Heart left ventricle (tissue), 16 donors: ENCODE measurements at regions not wholly inside any gene's neighbourhood (a gene's known extent, or its start where the extent isn't known, plus 50 kb on each side); places are given as distances from the start of the nearest gene placed in this dataset.

Source experiments
- ATAC-seq, 4 donors: fragments of 200-7000 bp; cut with Tn5 transposase; one replicate each; pipeline ENCODE4 v1.9.1; 2020 to 2022; ENCODE audit warnings: moderate library complexity in 4 of 4, mild to moderate bottlenecking in 3 of 4, moderate number of reproducible peaks in 1 of 4
- DNase-seq, 5 donors: peaks; one replicate each; pipeline ENCODE4 v3.0.0-alpha.2; 2020
- H3K27ac ChIP-seq, 12 donors: fragments of 200-600 bp; sonication (generic) in 4 of 12; one replicate each; pipeline versions ENCODE4 v1.5.0 to v1.8.0; 2016 to 2022; ENCODE audit warnings: mild to moderate bottlenecking in 2 of 12
- H3K27me3 ChIP-seq, 9 donors: fragments of 200-600 bp; sonication (generic) in 2 of 9; one replicate each; pipeline versions ENCODE4 v1.5.1 to v1.8.0; 2016 to 2022; ENCODE audit warnings: mild to moderate bottlenecking in 3 of 9
- H3K36me3 ChIP-seq, 9 donors: fragments of 200-600 bp; sonication (generic) in 2 of 9; one replicate each; pipeline versions ENCODE4 v1.5.0 to v1.8.0; 2018 to 2022; ENCODE audit warnings: mild to moderate bottlenecking in 2 of 9
- H3K4me1 ChIP-seq, 12 donors: fragments of 200-600 bp; sonication (generic) in 4 of 12; one replicate each; pipeline versions ENCODE4 v1.5.0 to v1.8.0; 2016 to 2022; ENCODE audit warnings: mild to moderate bottlenecking in 3 of 12
- H3K4me3 ChIP-seq, 12 donors: fragments of 200-600 bp; sonication (generic) in 4 of 12; one replicate each; pipeline versions ENCODE4 v1.5.0 to v1.8.0; 2017 to 2022; ENCODE audit warnings: mild to moderate bottlenecking in 9 of 12, moderate library complexity in 4 of 12
- H3K9me3 ChIP-seq, 12 donors: fragments of 200-600 bp; sonication (generic) in 4 of 12; one replicate each; pipeline versions ENCODE4 v1.5.0 to v1.8.0; 2016 to 2022; ENCODE audit warnings: mild to moderate bottlenecking in 1 of 12
- POLR2A ChIP-seq, 2 donors: fragments of 450-650 bp; IDR thresholded peaks; one replicate each; pipeline ENCODE4 v1.6.1; 2017; ENCODE audit warnings: antibody characterized with exemption in 2 of 2, mild to moderate bottlenecking in 2 of 2, moderate library complexity in 2 of 2
- WGBS, 4 donors: extraction: QIAGEN DNeasy Blood & Tissue Kit in 2 of 4; methylation state at CpG; one replicate each; pipeline versions ENCODE4 v1.1.5 to v1.1.7; 2013 to 2018; 5-methylcytosine and 5-hydroxymethylcytosine counted together
- intact Hi-C, 10 donors: fragments of 100-400 bp; cut with DNase I; formaldehyde crosslinking; loops; one replicate each; pipeline versions ENCODE4 v1.11.1 to v1.14.2; 2022
- TF ChIP-seq, protein P1 (sequence below), 12 donors: fragments of 200-600 bp; sonication (generic) in 4 of 12; IDR thresholded peaks; one replicate each; pipeline versions ENCODE4 v1.5.0 to v1.8.0; 2018 to 2022; ENCODE audit warnings: antibody characterized with exemption in 12 of 12, mild to moderate bottlenecking in 5 of 12
- donor health status: ischemic (EF 13 %, LVEDD 7.1; RV severe dilation, severe dysfunction).
- donor health status: healthy with polysubstance abuse.
- donor health status: DM: no; HTN: yes; CAD: no.
- donor health status: DM: no; HTN: no; CAD: no.
- donor health status: ischemic (EF 25% LVEDD 6.9; RV normal size, moderate dysfunction).
- donor health status: ischemic (EF 25% LVEDD 5.7; RV mildly dilated, moderate dysfunction).
- donor health status: healthy.
- donor health status: DM: yes; HTN: yes; CAD: no.
- donor health status: ischemic (EF 35%, LVEDD 5.7; RV mildly dilated, moderate dysfunction).
- donor health status: nonischemic (EF 11% LVEDD 7.7; RV severe dilation, severe dysfunction).
- donor health status: DM: yes; HTN: yes; CAD: no.
- donor health status: PGD.
- donor health status: ischemic (EF 29% LVEDD 5.4; RV normal size, mild dysfunction).
- donor health status: nonischemic (EF 23%, LVEDD 6.1; RV moderate dilation, normal function).

DNA sequence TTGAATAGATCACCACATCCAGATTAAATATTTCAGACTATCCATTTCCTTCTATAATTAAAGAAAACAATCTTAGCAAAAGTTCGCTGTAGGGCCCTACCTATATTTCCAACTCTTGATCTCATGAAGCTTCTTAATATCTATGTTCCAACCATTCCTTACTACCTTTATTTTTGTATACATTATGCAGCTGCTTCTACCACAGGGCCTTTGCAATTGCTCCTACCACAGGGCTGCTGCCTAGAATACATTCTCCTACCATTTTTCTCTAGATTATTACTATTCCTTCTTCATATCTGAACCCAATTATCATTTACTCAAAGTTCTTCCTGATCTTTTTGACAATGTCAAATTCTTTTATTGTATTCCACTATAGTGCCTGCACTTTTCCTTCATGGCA, 516.6 kb downstream of the RFPL4B start:
- DNase-seq: no peak
- no peak for ATAC-seq
- TF ChIP-seq, protein P1, sequence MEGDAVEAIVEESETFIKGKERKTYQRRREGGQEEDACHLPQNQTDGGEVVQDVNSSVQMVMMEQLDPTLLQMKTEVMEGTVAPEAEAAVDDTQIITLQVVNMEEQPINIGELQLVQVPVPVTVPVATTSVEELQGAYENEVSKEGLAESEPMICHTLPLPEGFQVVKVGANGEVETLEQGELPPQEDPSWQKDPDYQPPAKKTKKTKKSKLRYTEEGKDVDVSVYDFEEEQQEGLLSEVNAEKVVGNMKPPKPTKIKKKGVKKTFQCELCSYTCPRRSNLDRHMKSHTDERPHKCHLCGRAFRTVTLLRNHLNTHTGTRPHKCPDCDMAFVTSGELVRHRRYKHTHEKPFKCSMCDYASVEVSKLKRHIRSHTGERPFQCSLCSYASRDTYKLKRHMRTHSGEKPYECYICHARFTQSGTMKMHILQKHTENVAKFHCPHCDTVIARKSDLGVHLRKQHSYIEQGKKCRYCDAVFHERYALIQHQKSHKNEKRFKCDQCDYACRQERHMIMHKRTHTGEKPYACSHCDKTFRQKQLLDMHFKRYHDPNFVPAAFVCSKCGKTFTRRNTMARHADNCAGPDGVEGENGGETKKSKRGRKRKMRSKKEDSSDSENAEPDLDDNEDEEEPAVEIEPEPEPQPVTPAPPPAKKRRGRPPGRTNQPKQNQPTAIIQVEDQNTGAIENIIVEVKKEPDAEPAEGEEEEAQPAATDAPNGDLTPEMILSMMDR (IDR thresholded peaks at IDR 0.05): no peak
- no peak for TF ChIP-seq POLR2A (IDR thresholded peaks at IDR 0.05)
- no peak overlapping the region for H3K27ac ChIP-seq
- intact Hi-C loops: no loop called here
- H3K36me3 ChIP-seq: no peaks in the 10 kb centered on the region
- H3K27me3 ChIP-seq: no peaks in the 10 kb centered on the region
- peaks cover 0 to 7% (median 0%) of the 10 kb centered on the region in 12 donors for H3K9me3 ChIP-seq
- no peaks in the 10 kb centered on the region for H3K4me1 ChIP-seq
- H3K4me3 ChIP-seq: no peak overlapping the region
- WGBS, 4 donors: 38 to 98% (median 95%) methylated on average over 1 of the region's 1 CpG

- no peaks in the 10 kb centered on the region for H3K36me3 ChIP-seq
- peaks cover 0 to 21% (median 0%) of the 10 kb centered on the region in 12 donors for H3K9me3 ChIP-seq
- 44 to 96% (median 87%) methylated on average over 2 of the region's 2 CpGs for WGBS, 4 donors
- H3K27ac ChIP-seq: no peak overlapping the region
- ATAC-seq: no peak
- DNase-seq: no peak
- H3K4me3 ChIP-seq: no peak overlapping the region
- TF ChIP-seq, protein P1 (IDR thresholded peaks at IDR 0.05): no peak
- no peak for TF ChIP-seq POLR2A (IDR thresholded peaks at IDR 0.05)
- intact Hi-C loops: no loop called here
- H3K27me3 ChIP-seq: no peaks in the 10 kb centered on the region
- H3K4me1 ChIP-seq: no peaks in the 10 kb centered on the region
Measured at GRCh38 chr6:112865131-112865530, 518.0 kb downstream of the RFPL4B start.

- DNase-seq (no peak), ATAC-seq (no peak)
- H3K4me3 ChIP-seq: no peak overlapping the region
- no peak overlapping the region for H3K27ac ChIP-seq
- H3K36me3 ChIP-seq: no peaks in the 10 kb centered on the region
- H3K27me3 ChIP-seq: no peaks in the 10 kb centered on the region
- 89 to 98% (median 93%) methylated on average over 1 of the region's 1 CpG for WGBS, 4 donors
- intact Hi-C loops: loop anchor here in 1 of 10 donors (5.0 kb wide), 1 partner anchor 982 kb away; the partner anchor contains the start of gene MARCKS
- no peak for TF ChIP-seq POLR2A (IDR thresholded peaks at IDR 0.05)
- TF ChIP-seq, protein P1 (IDR thresholded peaks at IDR 0.05): no peak
- H3K4me1 ChIP-seq: peaks cover 0 to 10% (median 0%) of the 10 kb centered on the region in 12 donors
- H3K9me3 ChIP-seq: peaks cover 0 to 18% (median 4%) of the 10 kb centered on the region in 12 donors
Measured at GRCh38 chr6:112874881-112875280, 527.8 kb downstream of the RFPL4B start.

DNA sequence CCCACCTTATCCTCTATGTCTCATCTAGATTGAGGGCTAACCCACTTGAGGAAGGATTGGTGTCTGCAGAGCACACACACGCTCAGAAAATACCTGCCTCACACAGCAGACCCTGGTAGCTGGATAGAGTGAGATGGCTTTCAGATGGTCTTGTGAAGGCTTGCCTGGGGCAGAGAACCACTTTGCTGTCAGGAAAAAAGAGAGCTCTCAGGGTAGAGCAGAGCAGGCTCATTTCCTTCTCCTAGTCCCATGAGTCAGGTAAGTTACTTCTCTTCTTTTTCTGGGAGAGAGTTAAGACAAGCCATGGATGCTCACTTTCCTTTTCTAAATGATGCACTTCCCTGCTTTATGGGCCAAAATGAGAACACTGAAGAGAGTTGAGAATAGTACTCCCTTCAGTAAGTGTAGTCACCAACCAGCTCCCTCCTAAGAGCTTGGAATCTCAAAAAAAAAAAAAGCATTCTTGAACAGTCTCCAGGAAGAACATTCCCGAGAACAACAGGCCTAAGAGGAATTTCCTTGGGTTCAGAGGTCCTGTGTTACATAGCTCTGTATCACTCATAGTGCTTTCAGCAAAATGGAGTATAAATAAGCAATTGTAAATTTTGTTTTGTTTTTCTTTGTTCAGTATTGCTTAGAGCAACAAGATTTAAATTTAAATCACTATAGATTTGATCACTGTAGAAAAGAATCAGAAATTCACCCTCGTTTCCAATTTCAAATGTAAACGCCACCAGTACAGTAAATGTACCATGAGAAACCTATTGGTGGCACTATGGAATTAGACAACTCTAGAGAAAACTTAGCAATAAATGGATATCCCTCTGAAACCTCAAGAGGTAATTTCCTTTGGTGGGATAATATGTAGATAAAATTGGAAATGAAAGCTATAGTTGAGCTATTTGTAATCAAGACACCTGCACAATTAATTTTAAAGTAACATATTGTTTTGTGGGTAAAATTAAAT, 530.3 kb downstream of the RFPL4B start:
- ATAC-seq: peak in 3 of 4 donors; percentile 45 to 78 (median 69)
- WGBS, 4 donors: 63 to 68% (median 64%) methylated on average over 4 of the region's 4 CpGs

More for the DNA sequence above, 530.3 kb downstream of the RFPL4B start:
- TF ChIP-seq, protein P1 (IDR thresholded peaks at IDR 0.05): peak in 1 of 12 donors; percentile 10
- TF ChIP-seq POLR2A (IDR thresholded peaks at IDR 0.05): no peak
- Histone ChIP-seq H3K9me3 (no peaks in the 10 kb centered on the region), H3K27me3 (no peaks in the 10 kb centered on the region), H3K4me3 (no peak overlapping the region), H3K27ac (peak overlapping the region in 3 of 12 donors; percentile 25 to 32 (median 31)), H3K4me1 (peaks cover 0 to 10% (median 0%) of the 10 kb centered on the region in 12 donors), H3K36me3 (no peaks in the 10 kb centered on the region)
- no peak for DNase-seq
- intact Hi-C loops: loop anchor here in 1 of 10 donors (5.0 kb wide), 1 partner anchor 980 kb away; the partner anchor contains the start of gene MARCKS
